Naive thymus-derived CD4-positive, alpha-beta T cell (primary cell): ENCODE measurements at regions not wholly inside any gene's neighbourhood (a gene's known extent, or its start where the extent isn't known, plus 50 kb on each side); places are given as distances from the start of the nearest gene placed in this dataset.
A peak's percentile ranks its signal among the peaks of the same experiment; 100 is the strongest.
"Not testable (repeated sequence)": the region's sequence is repeated elsewhere in the genome, so short reads cannot be mapped to it uniquely, and the experiment has no call there.

Experiments
- ATAC-seq: fragments of 150-1000 bp; cut with Tn5 transposase; 2 replicates; pipeline ENCODE4 v1.10.0; 2021; ENCODE audit warnings: mild to moderate bottlenecking, moderate library complexity
- CTCF ChIA-PET: fragments of 350-600 bp; sonication (Branson Sonifier 250); formaldehyde crosslinking; loops from one replicate; lab custom pipeline; 2021; ENCODE audit warnings: antibody characterized with exemption; lab: Charles Lee
- POLR2A ChIA-PET: fragments of 350-600 bp; sonication (Branson Sonifier 250); formaldehyde crosslinking; loops from one replicate; lab custom pipeline; 2021; ENCODE audit warnings: antibody characterized with exemption, inconsistent platforms; lab: Charles Lee
- DNase-seq, 9 donors: peaks; one replicate each; pipeline versions ENCODE4 v3.0.0 to v3.0.0-alpha.2; 2020 to 2022; ENCODE audit warnings: mixed read lengths in 1 of 9
- H3K27ac ChIP-seq: one replicate; pipeline ENCODE4 v1.7.0; 2013; ENCODE audit warnings: mild to moderate bottlenecking, low read depth, low read length, moderate library complexity
- H3K27me3 ChIP-seq, 2 donors: one replicate each; pipeline ENCODE4 v1.7.0; 2013; ENCODE audit warnings: low read length in 2 of 2, mild to moderate bottlenecking in 2 of 2, moderate library complexity in 2 of 2; ENCODE audit not compliant: control insufficient read depth in 2 of 2, insufficient read depth in 2 of 2
- H3K36me3 ChIP-seq, 3 experiments: 1 replicate in 2 of 3; 2 replicates in 1 of 3; pipeline ENCODE4 v1.7.0; 2013; ENCODE audit warnings: low read length in 3 of 3, mild to moderate bottlenecking in 3 of 3, moderate library complexity in 1 of 3; ENCODE audit not compliant: insufficient read depth in 3 of 3, control insufficient read depth in 2 of 3
- H3K4me1 ChIP-seq, 2 donors: one replicate each; pipeline ENCODE4 v1.7.0; 2013; ENCODE audit warnings: low read length in 2 of 2, mild to moderate bottlenecking in 2 of 2, moderate library complexity in 1 of 2; ENCODE audit not compliant: control insufficient read depth in 2 of 2, insufficient read depth in 2 of 2
- H3K4me3 ChIP-seq: 2 replicates; pipeline ENCODE4 v1.7.0; 2013; ENCODE audit warnings: mild to moderate bottlenecking, low read length
- H3K9me3 ChIP-seq, 3 experiments: 1 replicate in 2 of 3; 2 replicates in 1 of 3; pipeline ENCODE4 v1.7.0; 2013; ENCODE audit warnings: low read length in 3 of 3; ENCODE audit not compliant: control insufficient read depth in 2 of 3
- H3K27ac Mint-ChIP-seq, 9 donors: one replicate each; pipeline ENCODE4 v1.8.0; 2020 to 2022; ENCODE audit warnings: mixed read lengths in 9 of 9, mild to moderate bottlenecking in 8 of 9, moderate library complexity in 5 of 9, inconsistent platforms in 2 of 9
- H3K27me3 Mint-ChIP-seq, 5 donors: one replicate each; pipeline ENCODE4 v1.8.0; 2021 to 2022; ENCODE audit warnings: mixed read lengths in 5 of 5, mild to moderate bottlenecking in 1 of 5
- H3K36me3 Mint-ChIP-seq, 5 donors: one replicate each; pipeline ENCODE4 v1.8.0; 2020 to 2022; ENCODE audit warnings: mixed read lengths in 5 of 5, mild to moderate bottlenecking in 3 of 5, inconsistent platforms in 1 of 5
- H3K4me1 Mint-ChIP-seq, 7 donors: one replicate each; pipeline ENCODE4 v1.8.0; 2020 to 2022; ENCODE audit warnings: mixed read lengths in 7 of 7, mild to moderate bottlenecking in 3 of 7, inconsistent platforms in 1 of 7
- H3K4me3 Mint-ChIP-seq, 10 donors: one replicate each; pipeline ENCODE4 v1.8.0; 2020 to 2022; ENCODE audit warnings: mild to moderate bottlenecking in 10 of 10, mixed read lengths in 10 of 10, moderate library complexity in 6 of 10, inconsistent platforms in 2 of 10
- H3K9me3 Mint-ChIP-seq, 11 donors: one replicate each; pipeline ENCODE4 v1.8.0; 2020 to 2022; ENCODE audit warnings: mixed read lengths in 11 of 11, mild to moderate bottlenecking in 4 of 11, inconsistent platforms in 1 of 11, moderate library complexity in 1 of 11
- intact Hi-C, 2 donors: fragments of 100-400 bp; cut with micrococcal nuclease; formaldehyde crosslinking; loops; one replicate each; pipeline ENCODE4 v1.15.1; 2023

DNA sequence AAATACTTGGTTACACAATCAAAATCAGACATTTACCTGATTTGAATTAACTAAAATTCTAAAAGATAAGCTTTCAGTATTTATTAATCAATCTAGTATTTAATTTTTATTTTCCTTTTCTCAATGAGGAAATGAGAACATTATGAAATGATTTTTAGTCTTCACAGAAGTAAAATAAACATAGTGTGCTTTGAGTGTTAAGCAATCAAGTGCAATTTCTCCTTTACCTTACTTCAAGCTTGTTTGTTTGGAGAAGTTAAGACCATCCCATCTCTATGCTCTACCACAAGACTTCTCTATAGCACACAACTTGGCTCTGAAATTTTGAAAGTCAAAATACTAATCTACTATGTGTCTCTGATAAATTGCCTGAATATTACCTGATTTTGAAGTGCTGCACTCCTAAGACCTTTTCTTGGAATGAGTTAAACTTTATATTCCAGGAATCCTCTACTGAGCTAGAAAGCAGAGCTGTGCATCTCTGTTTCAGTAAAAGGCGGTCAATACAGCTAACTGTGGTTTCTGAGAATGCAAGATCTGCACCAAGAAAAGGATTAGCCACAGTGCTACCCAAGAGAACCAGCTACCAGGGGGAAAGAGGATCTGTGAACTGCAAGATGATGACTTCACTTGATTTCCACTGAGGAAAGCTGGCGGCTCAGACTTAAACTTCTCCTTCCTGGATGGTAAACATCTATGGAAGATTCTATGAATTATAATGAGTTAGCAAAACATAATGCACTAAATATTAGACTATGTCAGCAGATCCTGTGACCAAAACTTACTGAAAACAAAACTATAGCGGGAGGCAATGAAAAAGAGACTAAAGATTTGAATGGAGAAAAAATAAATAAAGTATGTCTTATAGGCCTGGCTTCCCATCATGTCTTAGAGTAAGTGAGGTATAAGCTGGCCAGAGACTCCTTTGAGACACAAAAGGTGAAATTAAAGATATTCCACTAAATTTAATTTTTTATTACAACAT, 358.7 kb downstream of the TUBA3C start:
- H3K4me1 Mint-ChIP-seq, H3K9me3 Mint-ChIP-seq, CTCF ChIA-PET, ATAC-seq, intact Hi-C loops, H3K9me3 ChIP-seq, POLR2A ChIA-PET, H3K4me3 Mint-ChIP-seq, H3K4me3 ChIP-seq, H3K36me3 Mint-ChIP-seq, H3K27ac Mint-ChIP-seq, H3K27ac ChIP-seq, H3K4me1 ChIP-seq, H3K36me3 ChIP-seq, DNase-seq, H3K27me3 Mint-ChIP-seq, H3K27me3 ChIP-seq: not testable (repeated sequence)

- H3K27ac ChIP-seq, H3K36me3 ChIP-seq, H3K4me1 Mint-ChIP-seq, H3K4me3 Mint-ChIP-seq, H3K9me3 ChIP-seq, H3K27ac Mint-ChIP-seq, intact Hi-C loops, ATAC-seq, H3K4me3 ChIP-seq, DNase-seq, H3K4me1 ChIP-seq, H3K27me3 ChIP-seq, POLR2A ChIA-PET, H3K27me3 Mint-ChIP-seq, CTCF ChIA-PET, H3K36me3 Mint-ChIP-seq: not testable (repeated sequence)
- peaks cover 0 to 11% (median 2%) of the 10 kb centered on the region in 11 donors for H3K9me3 Mint-ChIP-seq
Measured at GRCh38 chr13:18773988-18774387, 407.6 kb downstream of the TUBA3C start.

- H3K4me3 ChIP-seq, H3K4me3 Mint-ChIP-seq, H3K27ac Mint-ChIP-seq, H3K4me1 Mint-ChIP-seq, DNase-seq, ATAC-seq, H3K36me3 ChIP-seq, H3K27ac ChIP-seq, H3K27me3 Mint-ChIP-seq, H3K4me1 ChIP-seq, POLR2A ChIA-PET, intact Hi-C loops, H3K9me3 ChIP-seq, H3K36me3 Mint-ChIP-seq, H3K27me3 ChIP-seq, CTCF ChIA-PET: not testable (repeated sequence)
- H3K9me3 Mint-ChIP-seq: peaks cover 0 to 11% (median 3%) of the 10 kb centered on the region in 11 donors
Measured at GRCh38 chr13:18741696-18742095, 439.9 kb downstream of the TUBA3C start.

DNA sequence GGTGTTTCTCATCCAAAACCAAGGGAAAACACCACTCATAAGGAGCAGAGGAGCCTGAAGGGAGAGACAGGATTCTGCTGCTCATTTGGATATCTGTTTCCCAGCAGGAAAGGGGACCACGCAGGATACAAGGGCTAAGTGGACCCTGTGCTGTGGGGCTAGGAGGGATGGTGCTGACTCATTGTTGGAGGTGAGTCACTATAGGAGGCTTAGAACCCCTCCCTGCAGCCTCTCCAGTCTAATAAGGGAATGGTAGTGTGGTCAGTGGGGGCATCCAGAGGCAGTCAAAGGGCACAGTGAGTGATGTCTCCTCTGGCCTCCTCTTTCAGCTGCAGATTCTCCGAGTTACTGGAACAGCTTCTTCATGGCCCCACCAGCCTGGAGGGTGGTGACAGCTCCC, 442.3 kb downstream of the TUBA3C start:
- H3K27me3 Mint-ChIP-seq: no peaks in the 10 kb centered on the region
- H3K9me3 ChIP-seq: no peaks in the 10 kb centered on the region
- no peaks in the 10 kb centered on the region for H3K36me3 Mint-ChIP-seq
- DNase-seq (no peak), ATAC-seq (no peak)
- CTCF ChIA-PET: no interaction called here
- POLR2A ChIA-PET: no interaction called here
- H3K4me3 ChIP-seq: no peak overlapping the region
- no peak overlapping the region for H3K27ac ChIP-seq
- no peaks in the 10 kb centered on the region for H3K4me1 ChIP-seq
- H3K27me3 ChIP-seq: no peaks in the 10 kb centered on the region
- H3K4me1 Mint-ChIP-seq: no peaks in the 10 kb centered on the region
- no peak overlapping the region for H3K27ac Mint-ChIP-seq
- H3K36me3 ChIP-seq: no peaks in the 10 kb centered on the region
- intact Hi-C loops: no loop called here
- H3K9me3 Mint-ChIP-seq: peaks cover 0 to 8% (median 2%) of the 10 kb centered on the region in 11 donors
- no peak overlapping the region for H3K4me3 Mint-ChIP-seq

DNA sequence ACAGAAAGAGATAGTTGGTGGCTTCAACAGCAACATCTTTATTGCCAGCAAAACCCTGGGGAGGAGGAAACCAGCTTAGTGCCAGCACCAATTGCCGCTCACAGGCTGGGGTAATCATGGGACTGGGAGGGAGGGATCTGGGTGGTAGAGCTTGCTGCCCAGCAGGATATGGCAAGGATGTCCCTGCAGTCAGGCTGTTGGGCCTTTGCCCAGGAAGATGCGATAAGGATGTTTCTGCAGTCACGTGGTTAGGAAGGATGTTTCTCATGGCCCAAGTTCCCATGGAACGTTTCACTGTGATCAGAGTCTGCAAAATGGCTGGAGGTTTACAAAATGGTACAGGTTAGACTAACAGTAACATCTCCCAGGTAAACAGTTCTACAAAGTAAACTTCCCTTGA, 443.5 kb downstream of the TUBA3C start:
- H3K4me1 ChIP-seq, H3K27ac Mint-ChIP-seq, intact Hi-C loops, H3K4me1 Mint-ChIP-seq, H3K4me3 ChIP-seq, DNase-seq, POLR2A ChIA-PET, H3K27me3 ChIP-seq, H3K9me3 ChIP-seq, CTCF ChIA-PET, H3K27ac ChIP-seq, H3K36me3 ChIP-seq, H3K27me3 Mint-ChIP-seq, H3K36me3 Mint-ChIP-seq, ATAC-seq: not testable (repeated sequence)
- Mint-ChIP-seq H3K9me3 (peaks cover 0 to 14% (median 4%) of the 10 kb centered on the region in 11 donors), H3K4me3 (peak overlapping the region in 1 of 10 donors; percentile 21)

DNA sequence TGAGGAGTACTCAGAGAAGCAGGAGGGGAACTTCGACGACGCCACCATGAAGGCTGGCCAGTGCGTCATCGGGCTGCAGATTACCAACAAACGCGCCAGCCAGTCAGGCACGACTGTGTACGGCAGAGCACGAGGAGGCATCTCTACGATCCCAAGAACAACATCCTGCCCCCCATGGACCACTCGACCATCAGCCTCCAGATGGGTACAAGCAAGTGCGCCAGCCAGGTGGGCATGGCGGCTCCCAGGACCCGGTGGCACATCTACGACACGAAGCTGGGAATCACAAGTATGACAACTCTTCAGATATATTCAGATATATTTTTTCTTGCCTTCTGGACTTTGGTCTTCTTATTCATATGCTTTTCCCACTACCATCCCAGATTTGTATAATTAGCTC, 454.5 kb downstream of the TUBA3C start:
- DNase-seq, H3K4me1 ChIP-seq, H3K27ac ChIP-seq, H3K4me3 ChIP-seq, H3K27me3 Mint-ChIP-seq, ATAC-seq, POLR2A ChIA-PET, H3K36me3 ChIP-seq, H3K36me3 Mint-ChIP-seq, H3K27me3 ChIP-seq, H3K4me1 Mint-ChIP-seq, H3K27ac Mint-ChIP-seq, H3K4me3 Mint-ChIP-seq, H3K9me3 ChIP-seq, CTCF ChIA-PET, H3K9me3 Mint-ChIP-seq, intact Hi-C loops: not testable (repeated sequence)

- H3K4me3 ChIP-seq, H3K4me3 Mint-ChIP-seq, intact Hi-C loops, CTCF ChIA-PET, ATAC-seq, H3K27ac Mint-ChIP-seq, DNase-seq, H3K36me3 ChIP-seq, H3K27ac ChIP-seq, H3K4me1 ChIP-seq, H3K9me3 Mint-ChIP-seq, H3K27me3 ChIP-seq, H3K27me3 Mint-ChIP-seq, H3K9me3 ChIP-seq, H3K4me1 Mint-ChIP-seq, POLR2A ChIA-PET, H3K36me3 Mint-ChIP-seq: not testable (repeated sequence)
Measured at GRCh38 chr13:18726524-18726923, 455.1 kb downstream of the TUBA3C start.
